HL-60 (cell line): ENCODE measurements at regions not wholly inside any gene's neighbourhood (a gene's known extent, or its start where the extent isn't known, plus 50 kb on each side); places are given as distances from the start of the nearest gene placed in this dataset.
"Not testable (repeated sequence)": the region's sequence is repeated elsewhere in the genome, so short reads cannot be mapped to it uniquely, and the experiment has no call there.

Experiments
- DNase-seq, 2 experiments: peaks; one replicate each; pipeline ENCODE4 v3.0.0-alpha.2; 2010 to 2020; ENCODE audit warnings: low read depth in 1 of 2, low spot score in 1 of 2
- H3K27ac ChIP-seq: fragments of 250-450 bp; sonication (Bioruptor Pico); replicated peaks from 2 replicates; pipeline ENCODE4 v1.5.1; 2020; ENCODE audit warnings: mild to moderate bottlenecking, moderate library complexity
- H3K27me3 ChIP-seq: fragments of 250-450 bp; sonication (Bioruptor Pico); 2 replicates; pipeline ENCODE4 v1.5.1; 2021; ENCODE audit warnings: mild to moderate bottlenecking, moderate library complexity; ENCODE audit not compliant: insufficient read depth, poor library complexity, severe bottlenecking
- H3K4me3 ChIP-seq: replicated peaks from 2 replicates; pipeline ENCODE4 v1.5.1; 2011; ENCODE audit warnings: mild to moderate bottlenecking, control low read depth, low read length; ENCODE audit not compliant: insufficient read depth
- CTCF ChIP-seq: IDR thresholded peaks from one replicate; pipeline ENCODE4 v1.5.1; 2011; ENCODE audit warnings: low read length, control low read depth, inconsistent platforms; ENCODE audit not compliant: insufficient read depth
- GABPA ChIP-seq: IDR thresholded peaks from 2 replicates; pipeline ENCODE4 v1.6.1; 2012; ENCODE audit warnings: low read depth
- POLR2AphosphoS5 ChIP-seq: IDR thresholded peaks from 2 replicates; pipeline ENCODE4 v1.6.1; 2012; ENCODE audit warnings: low read depth
- REST ChIP-seq: IDR thresholded peaks from 2 replicates; pipeline ENCODE4 v1.6.1; 2012; ENCODE audit warnings: low read depth; ENCODE audit not compliant: insufficient replicate concordance
- SPI1 ChIP-seq: IDR thresholded peaks from 2 replicates; pipeline ENCODE4 v1.6.1; 2012; ENCODE audit warnings: low read depth, mild to moderate bottlenecking, borderline replicate concordance

GRCh38 chr3:184457329-184457728, 77.5 kb downstream of the CHRD start:
- TF ChIP-seq CTCF (no peak), GABPA (no peak), SPI1 (no peak), POLR2AphosphoS5 (no peak), REST (no peak)
- no peaks in the 10 kb centered on the region for H3K27me3 ChIP-seq
- no peak overlapping the region for H3K4me3 ChIP-seq
- no peak overlapping the region for H3K27ac ChIP-seq
- DNase-seq = no peak

GRCh38 chr3:184457784-184458377, 78.0 kb downstream of the CHRD start:
- H3K27me3 ChIP-seq, DNase-seq, H3K27ac ChIP-seq, H3K4me3 ChIP-seq: not testable (repeated sequence)

GRCh38 chr3:184459355-184459754, 79.5 kb downstream of the CHRD start:
- no peak for DNase-seq
- no peak overlapping the region for H3K27ac ChIP-seq
- no peaks in the 10 kb centered on the region for H3K27me3 ChIP-seq
- H3K4me3 ChIP-seq = no peak overlapping the region
- TF ChIP-seq CTCF = no peak
- TF ChIP-seq REST = no peak
- no peak for TF ChIP-seq SPI1
- TF ChIP-seq GABPA = no peak
- no peak for TF ChIP-seq POLR2AphosphoS5

GRCh38 chr3:184460276-184460675, 80.4 kb downstream of the CHRD start:
- TF ChIP-seq POLR2AphosphoS5 (no peak), GABPA (no peak), SPI1 (no peak), REST (no peak), CTCF (no peak)
- Histone ChIP-seq H3K4me3 (no peak overlapping the region), H3K27me3 (no peaks in the 10 kb centered on the region), H3K27ac (no peak overlapping the region)
- DNase-seq = no peak
